Adrenal gland (tissue), 5 donors: ENCODE measurements at regions not wholly inside any gene's neighbourhood (a gene's known extent, or its start where the extent isn't known, plus 50 kb on each side); places are given as distances from the start of the nearest gene placed in this dataset.

Source experiments
- POLR2A ChIP-seq, 2 donors: fragments of 450-650 bp; IDR thresholded peaks; one replicate each; pipeline ENCODE4 v1.6.1; 2017; ENCODE audit warnings: antibody characterized with exemption in 2 of 2, mild to moderate bottlenecking in 2 of 2, moderate library complexity in 1 of 2
- TF ChIP-seq, protein P1 (sequence below), 6 experiments: fragments of 450-650 bp in 4 of 6; fragments of 200-600 bp in 2 of 6; sonication (generic) in 1 of 6; IDR thresholded peaks; 1 replicate in 5 of 6; 2 replicates in 1 of 6; pipeline versions ENCODE4 v1.5.1 to v1.8.0; 2016 to 2021; ENCODE audit warnings: antibody characterized with exemption in 6 of 6, mild to moderate bottlenecking in 2 of 6, moderate library complexity in 1 of 6
- donor health status: DM: no; HTN: no; CAD: no.

DNA sequence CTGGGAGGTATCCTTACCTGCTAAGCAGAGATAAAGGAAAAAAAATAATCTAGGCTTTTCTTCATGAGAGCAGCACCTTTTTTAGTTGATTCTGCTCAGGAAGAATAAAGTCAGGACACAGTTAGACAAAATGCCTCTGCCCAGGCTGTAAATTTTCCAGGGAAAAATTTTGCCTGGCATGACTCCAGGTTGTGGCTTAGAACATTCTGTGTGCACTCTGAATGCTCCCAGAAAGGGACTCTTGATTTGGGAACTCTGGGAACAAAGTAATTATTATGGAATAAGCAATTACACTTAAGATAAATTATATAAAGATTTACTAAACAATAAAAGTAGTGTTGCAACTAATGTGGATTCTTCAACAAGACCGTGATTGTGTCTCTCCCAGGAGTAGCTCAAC, 826.2 kb upstream of the TENM3 start:
- TF ChIP-seq, protein P1, sequence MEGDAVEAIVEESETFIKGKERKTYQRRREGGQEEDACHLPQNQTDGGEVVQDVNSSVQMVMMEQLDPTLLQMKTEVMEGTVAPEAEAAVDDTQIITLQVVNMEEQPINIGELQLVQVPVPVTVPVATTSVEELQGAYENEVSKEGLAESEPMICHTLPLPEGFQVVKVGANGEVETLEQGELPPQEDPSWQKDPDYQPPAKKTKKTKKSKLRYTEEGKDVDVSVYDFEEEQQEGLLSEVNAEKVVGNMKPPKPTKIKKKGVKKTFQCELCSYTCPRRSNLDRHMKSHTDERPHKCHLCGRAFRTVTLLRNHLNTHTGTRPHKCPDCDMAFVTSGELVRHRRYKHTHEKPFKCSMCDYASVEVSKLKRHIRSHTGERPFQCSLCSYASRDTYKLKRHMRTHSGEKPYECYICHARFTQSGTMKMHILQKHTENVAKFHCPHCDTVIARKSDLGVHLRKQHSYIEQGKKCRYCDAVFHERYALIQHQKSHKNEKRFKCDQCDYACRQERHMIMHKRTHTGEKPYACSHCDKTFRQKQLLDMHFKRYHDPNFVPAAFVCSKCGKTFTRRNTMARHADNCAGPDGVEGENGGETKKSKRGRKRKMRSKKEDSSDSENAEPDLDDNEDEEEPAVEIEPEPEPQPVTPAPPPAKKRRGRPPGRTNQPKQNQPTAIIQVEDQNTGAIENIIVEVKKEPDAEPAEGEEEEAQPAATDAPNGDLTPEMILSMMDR (IDR thresholded peaks at IDR 0.05), result no peak
- TF ChIP-seq POLR2A (IDR thresholded peaks at IDR 0.05), result no peak
